ENCODE measurements at regions not wholly inside any gene's neighbourhood (a gene's known extent, or its start where the extent isn't known, plus 50 kb on each side); places are given as distances from the start of the nearest gene placed in this dataset.
A peak's percentile ranks its signal among the peaks of the same experiment; 100 is the strongest.

GRCh38 chr2:21814588-21815149, 690.9 kb downstream of the TDRD15 start:
- CTCF ChIA-PET, result no interaction called here
- H3K36me3 Mint-ChIP-seq, result no peaks in the 10 kb centered on the region
- TF ChIP-seq, protein P1, sequence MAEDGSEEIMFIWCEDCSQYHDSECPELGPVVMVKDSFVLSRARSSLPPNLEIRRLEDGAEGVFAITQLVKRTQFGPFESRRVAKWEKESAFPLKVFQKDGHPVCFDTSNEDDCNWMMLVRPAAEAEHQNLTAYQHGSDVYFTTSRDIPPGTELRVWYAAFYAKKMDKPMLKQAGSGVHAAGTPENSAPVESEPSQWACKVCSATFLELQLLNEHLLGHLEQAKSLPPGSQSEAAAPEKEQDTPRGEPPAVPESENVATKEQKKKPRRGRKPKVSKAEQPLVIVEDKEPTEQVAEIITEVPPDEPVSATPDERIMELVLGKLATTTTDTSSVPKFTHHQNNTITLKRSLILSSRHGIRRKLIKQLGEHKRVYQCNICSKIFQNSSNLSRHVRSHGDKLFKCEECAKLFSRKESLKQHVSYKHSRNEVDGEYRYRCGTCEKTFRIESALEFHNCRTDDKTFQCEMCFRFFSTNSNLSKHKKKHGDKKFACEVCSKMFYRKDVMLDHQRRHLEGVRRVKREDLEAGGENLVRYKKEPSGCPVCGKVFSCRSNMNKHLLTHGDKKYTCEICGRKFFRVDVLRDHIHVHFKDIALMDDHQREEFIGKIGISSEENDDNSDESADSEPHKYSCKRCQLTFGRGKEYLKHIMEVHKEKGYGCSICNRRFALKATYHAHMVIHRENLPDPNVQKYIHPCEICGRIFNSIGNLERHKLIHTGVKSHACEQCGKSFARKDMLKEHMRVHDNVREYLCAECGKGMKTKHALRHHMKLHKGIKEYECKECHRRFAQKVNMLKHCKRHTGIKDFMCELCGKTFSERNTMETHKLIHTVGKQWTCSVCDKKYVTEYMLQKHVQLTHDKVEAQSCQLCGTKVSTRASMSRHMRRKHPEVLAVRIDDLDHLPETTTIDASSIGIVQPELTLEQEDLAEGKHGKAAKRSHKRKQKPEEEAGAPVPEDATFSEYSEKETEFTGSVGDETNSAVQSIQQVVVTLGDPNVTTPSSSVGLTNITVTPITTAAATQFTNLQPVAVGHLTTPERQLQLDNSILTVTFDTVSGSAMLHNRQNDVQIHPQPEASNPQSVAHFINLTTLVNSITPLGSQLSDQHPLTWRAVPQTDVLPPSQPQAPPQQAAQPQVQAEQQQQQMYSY (CRISPR knock-in tag; IDR thresholded peaks at IDR 0.05), result no peak
- no peak for TF ChIP-seq CREB1 (CRISPR knock-in tag; IDR thresholded peaks at IDR 0.05)
- no peak for TF ChIP-seq AR (CRISPR knock-in tag; IDR thresholded peaks at IDR 0.05)
- no peak for TF ChIP-seq HMGA2 (CRISPR knock-in tag; IDR thresholded peaks at IDR 0.05)
- no peak for TF ChIP-seq EMX1 (CRISPR knock-in tag; IDR thresholded peaks at IDR 0.05)
- TF ChIP-seq, protein P2, sequence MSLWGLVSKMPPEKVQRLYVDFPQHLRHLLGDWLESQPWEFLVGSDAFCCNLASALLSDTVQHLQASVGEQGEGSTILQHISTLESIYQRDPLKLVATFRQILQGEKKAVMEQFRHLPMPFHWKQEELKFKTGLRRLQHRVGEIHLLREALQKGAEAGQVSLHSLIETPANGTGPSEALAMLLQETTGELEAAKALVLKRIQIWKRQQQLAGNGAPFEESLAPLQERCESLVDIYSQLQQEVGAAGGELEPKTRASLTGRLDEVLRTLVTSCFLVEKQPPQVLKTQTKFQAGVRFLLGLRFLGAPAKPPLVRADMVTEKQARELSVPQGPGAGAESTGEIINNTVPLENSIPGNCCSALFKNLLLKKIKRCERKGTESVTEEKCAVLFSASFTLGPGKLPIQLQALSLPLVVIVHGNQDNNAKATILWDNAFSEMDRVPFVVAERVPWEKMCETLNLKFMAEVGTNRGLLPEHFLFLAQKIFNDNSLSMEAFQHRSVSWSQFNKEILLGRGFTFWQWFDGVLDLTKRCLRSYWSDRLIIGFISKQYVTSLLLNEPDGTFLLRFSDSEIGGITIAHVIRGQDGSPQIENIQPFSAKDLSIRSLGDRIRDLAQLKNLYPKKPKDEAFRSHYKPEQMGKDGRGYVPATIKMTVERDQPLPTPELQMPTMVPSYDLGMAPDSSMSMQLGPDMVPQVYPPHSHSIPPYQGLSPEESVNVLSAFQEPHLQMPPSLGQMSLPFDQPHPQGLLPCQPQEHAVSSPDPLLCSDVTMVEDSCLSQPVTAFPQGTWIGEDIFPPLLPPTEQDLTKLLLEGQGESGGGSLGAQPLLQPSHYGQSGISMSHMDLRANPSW (CRISPR knock-in tag; conservative IDR thresholded peaks at IDR 0.05; ENCODE audit: low read depth), result no peak
- H3K4me3 Mint-ChIP-seq, result no peak overlapping the region
- peaks cover 13% of the 10 kb centered on the region for H3K4me1 Mint-ChIP-seq
- peaks cover 4% of the 10 kb centered on the region for H3K9me3 Mint-ChIP-seq
- ATAC-seq, result no peak
- POLR2A ChIA-PET, result no interaction called here
- H3K27ac Mint-ChIP-seq, result no peak overlapping the region
- H3K27me3 Mint-ChIP-seq (ENCODE audit: low read depth), result no peaks in the 10 kb centered on the region
- DNase-seq (ENCODE audit: low spot score), result no peak

GRCh38 chr2:21818212-21818795, 694.5 kb downstream of the TDRD15 start:
- Mint-ChIP-seq H3K4me1 (peaks cover 33% of the 10 kb centered on the region), H3K4me3 (no peak overlapping the region), H3K36me3 (no peaks in the 10 kb centered on the region), H3K9me3 (peaks cover 4% of the 10 kb centered on the region), H3K27me3 (ENCODE audit: low read depth) (no peaks in the 10 kb centered on the region), H3K27ac (peak overlapping the region; percentile 88)
- CTCF ChIA-PET, result interaction anchor here (1.2 kb wide), 1 partner anchor 446 kb away, joined by 3 read pairs; no protein-coding TSS in a partner anchor
- DNase-seq (ENCODE audit: low spot score) (no peak), ATAC-seq (peak; percentile 62)
- POLR2A ChIA-PET, result no interaction called here
- no peak for TF ChIP-seq TEAD4 (CRISPR knock-in tag; IDR thresholded peaks at IDR 0.05)
- TF ChIP-seq, protein P3, sequence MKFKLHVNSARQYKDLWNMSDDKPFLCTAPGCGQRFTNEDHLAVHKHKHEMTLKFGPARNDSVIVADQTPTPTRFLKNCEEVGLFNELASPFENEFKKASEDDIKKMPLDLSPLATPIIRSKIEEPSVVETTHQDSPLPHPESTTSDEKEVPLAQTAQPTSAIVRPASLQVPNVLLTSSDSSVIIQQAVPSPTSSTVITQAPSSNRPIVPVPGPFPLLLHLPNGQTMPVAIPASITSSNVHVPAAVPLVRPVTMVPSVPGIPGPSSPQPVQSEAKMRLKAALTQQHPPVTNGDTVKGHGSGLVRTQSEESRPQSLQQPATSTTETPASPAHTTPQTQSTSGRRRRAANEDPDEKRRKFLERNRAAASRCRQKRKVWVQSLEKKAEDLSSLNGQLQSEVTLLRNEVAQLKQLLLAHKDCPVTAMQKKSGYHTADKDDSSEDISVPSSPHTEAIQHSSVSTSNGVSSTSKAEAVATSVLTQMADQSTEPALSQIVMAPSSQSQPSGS (CRISPR knock-in tag; IDR thresholded peaks at IDR 0.05; ENCODE audit: borderline replicate concordance, low read depth), result no peak
- TF ChIP-seq ZNF219 (CRISPR knock-in tag; IDR thresholded peaks at IDR 0.05; ENCODE audit: borderline replicate concordance), result no peak
- TF ChIP-seq MLX (CRISPR knock-in tag; IDR thresholded peaks at IDR 0.05), result no peak
- TF ChIP-seq E2F5 (CRISPR knock-in tag; IDR thresholded peaks at IDR 0.05), result no peak
- no peak for TF ChIP-seq ETV6 (CRISPR knock-in tag; IDR thresholded peaks at IDR 0.05)
- TF ChIP-seq, protein P4, sequence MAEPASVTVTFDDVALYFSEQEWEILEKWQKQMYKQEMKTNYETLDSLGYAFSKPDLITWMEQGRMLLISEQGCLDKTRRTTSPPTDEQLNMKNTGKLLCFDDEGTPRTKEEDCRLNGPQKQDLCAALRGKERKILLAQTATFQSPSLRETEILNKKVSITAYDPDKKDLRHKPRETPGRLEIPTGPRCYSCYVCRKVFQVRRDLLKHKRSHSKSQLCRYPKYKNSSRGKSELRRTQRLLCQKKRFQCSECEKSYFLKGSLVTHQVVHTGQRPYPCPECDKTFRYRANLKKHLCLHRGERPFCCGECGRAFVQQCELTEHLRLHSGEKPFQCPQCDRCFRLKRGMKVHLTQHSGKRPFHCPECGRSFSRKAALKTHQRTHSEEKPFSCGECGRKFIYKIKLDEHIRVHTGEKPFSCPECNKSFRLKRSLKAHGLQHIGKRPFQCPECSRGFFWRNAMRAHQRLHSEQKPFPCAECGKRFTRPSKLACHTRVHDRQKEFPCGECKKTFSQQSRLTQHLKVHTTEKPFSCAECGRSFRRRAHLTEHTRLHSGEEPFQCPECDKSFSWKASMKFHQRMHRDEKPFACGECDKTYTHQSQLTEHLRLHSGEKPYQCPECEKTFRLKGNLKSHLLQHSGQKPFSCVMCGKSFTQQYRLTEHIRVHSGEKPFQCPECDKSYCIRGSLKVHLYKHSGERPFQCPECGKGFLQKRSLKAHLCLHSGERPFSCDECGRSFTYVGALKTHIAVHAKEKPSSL (CRISPR knock-in tag; conservative IDR thresholded peaks at IDR 0.05), result no peak
- TF ChIP-seq, protein P5, sequence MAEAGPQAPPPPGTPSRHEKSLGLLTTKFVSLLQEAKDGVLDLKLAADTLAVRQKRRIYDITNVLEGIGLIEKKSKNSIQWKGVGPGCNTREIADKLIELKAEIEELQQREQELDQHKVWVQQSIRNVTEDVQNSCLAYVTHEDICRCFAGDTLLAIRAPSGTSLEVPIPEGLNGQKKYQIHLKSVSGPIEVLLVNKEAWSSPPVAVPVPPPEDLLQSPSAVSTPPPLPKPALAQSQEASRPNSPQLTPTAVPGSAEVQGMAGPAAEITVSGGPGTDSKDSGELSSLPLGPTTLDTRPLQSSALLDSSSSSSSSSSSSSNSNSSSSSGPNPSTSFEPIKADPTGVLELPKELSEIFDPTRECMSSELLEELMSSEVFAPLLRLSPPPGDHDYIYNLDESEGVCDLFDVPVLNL (CRISPR knock-in tag; IDR thresholded peaks at IDR 0.05; ENCODE audit: borderline replicate concordance, low read depth), result no peak
- no peak for TF ChIP-seq ATF6 (CRISPR knock-in tag; IDR thresholded peaks at IDR 0.05)

Measured in WTC11 (cell line).